Aorta (tissue), 5 donors: ENCODE measurements at regions not wholly inside any gene's neighbourhood (a gene's known extent, or its start where the extent isn't known, plus 50 kb on each side); places are given as distances from the start of the nearest gene placed in this dataset.

Source experiments
- ATAC-seq: fragments of 200-7000 bp; cut with Tn5 transposase; one replicate; pipeline ENCODE4 v1.9.1; 2022; ENCODE audit warnings: moderate library complexity; ENCODE audit not compliant: low FRiP score
- DNase-seq, 2 donors: peaks; one replicate each; pipeline ENCODE4 v3.0.0-alpha.2; 2020
- H3K27ac ChIP-seq, 2 donors: one replicate each; pipeline ENCODE4 v1.5.1; 2013; ENCODE audit warnings: low read length in 2 of 2, mild to moderate bottlenecking in 2 of 2, moderate library complexity in 2 of 2, control low read depth in 1 of 2, inconsistent platforms in 1 of 2, low read depth in 1 of 2
- H3K27me3 ChIP-seq, 2 donors: one replicate each; pipeline ENCODE4 v1.6.1; 2013; ENCODE audit warnings: control low read depth in 1 of 2, low read length in 1 of 2, mild to moderate bottlenecking in 1 of 2, moderate library complexity in 1 of 2; ENCODE audit not compliant: insufficient read depth in 2 of 2, control insufficient read depth in 1 of 2
- H3K36me3 ChIP-seq, 2 donors: one replicate each; pipeline ENCODE4 v1.6.1; 2013; ENCODE audit warnings: control low read depth in 1 of 2, low read length in 1 of 2, mild to moderate bottlenecking in 1 of 2; ENCODE audit not compliant: insufficient read depth in 2 of 2, control insufficient read depth in 1 of 2
- H3K4me1 ChIP-seq, 2 donors: one replicate each; pipeline ENCODE4 v1.6.1; 2013; ENCODE audit warnings: low read length in 2 of 2, control low read depth in 1 of 2, mild to moderate bottlenecking in 1 of 2, moderate library complexity in 1 of 2; ENCODE audit not compliant: insufficient read depth in 2 of 2, control insufficient read depth in 1 of 2
- H3K4me3 ChIP-seq, 2 donors: one replicate each; pipeline ENCODE4 v1.5.1; 2013; ENCODE audit warnings: low read length in 2 of 2, control low read depth in 1 of 2, mild to moderate bottlenecking in 1 of 2
- H3K9me3 ChIP-seq: one replicate; pipeline ENCODE4 v1.6.1; 2013; ENCODE audit warnings: mild to moderate bottlenecking, low read length; ENCODE audit not compliant: control insufficient read depth
- WGBS, 2 donors: extraction: QIAGEN DNeasy Blood & Tissue Kit; methylation state at CpG; one replicate each; pipeline ENCODE4 v1.1.7; 2013; 5-methylcytosine and 5-hydroxymethylcytosine counted together
- intact Hi-C, 2 donors: fragments of 100-400 bp; cut with DNase I; formaldehyde crosslinking; loops; one replicate each; pipeline versions ENCODE4 v1.14.2 to v1.15.0; 2022
- donor health status: healthy with polysubstance abuse.
- donor health status: Bipolar disorder and iron deficiency.
- donor health status: DM: no; HTN: no; CAD: no.
- donor health status: DM: no; HTN: no; CAD: no.
- donor health status: DM: yes; HTN: yes; CAD: no.

DNA sequence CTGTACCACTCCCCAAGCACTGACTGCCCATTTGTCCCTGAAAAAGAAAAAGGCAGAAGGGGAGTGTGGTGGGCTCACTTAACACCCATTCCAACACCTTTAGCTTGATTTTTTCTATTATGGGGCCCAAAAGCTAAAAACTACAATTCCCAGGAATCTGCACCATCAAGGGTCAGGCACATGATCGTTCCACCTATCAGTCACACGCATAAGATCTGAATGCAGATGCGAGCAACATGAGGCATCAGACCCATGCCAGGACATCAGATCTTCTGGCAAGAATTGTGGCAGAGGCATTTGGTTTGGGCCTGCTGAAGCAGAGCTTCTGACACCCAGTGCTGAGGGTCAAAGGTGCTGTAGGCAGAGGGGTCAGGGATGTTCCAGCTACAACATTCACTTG, 595.9 kb downstream of the BCOR start:
- intact Hi-C loops: no loop called here
- no peaks in the 10 kb centered on the region for H3K4me1 ChIP-seq
- DNase-seq (no peak), ATAC-seq (no peak)
- H3K4me3 ChIP-seq: no peak overlapping the region
- no peaks in the 10 kb centered on the region for H3K27me3 ChIP-seq
- H3K9me3 ChIP-seq: no peaks in the 10 kb centered on the region
- H3K36me3 ChIP-seq: no peaks in the 10 kb centered on the region
- WGBS, 2 donors: 84 to 95% methylated on average over 3 of the region's 3 CpGs
- H3K27ac ChIP-seq: no peak overlapping the region

DNA sequence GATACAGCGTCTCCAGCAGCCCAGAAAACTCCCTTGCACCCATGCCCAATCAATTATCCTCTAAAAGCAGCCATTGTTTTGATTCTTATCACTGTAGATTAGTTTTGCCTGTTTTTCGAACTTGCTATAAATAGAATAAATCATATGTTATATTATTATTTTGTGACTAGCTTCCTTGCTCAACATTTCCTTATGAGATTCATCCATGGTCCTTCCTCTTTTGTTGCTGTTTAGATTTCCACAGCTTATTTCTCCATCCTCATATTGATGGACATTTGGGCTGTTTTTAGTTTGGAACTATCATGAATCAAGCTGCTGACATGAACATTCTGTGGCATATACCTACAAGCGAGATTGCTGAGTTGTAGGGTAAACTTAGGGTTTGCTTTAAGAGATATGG, 595.3 kb downstream of the BCOR start:
- no peaks in the 10 kb centered on the region for H3K36me3 ChIP-seq
- WGBS, 2 donors: 72 to 93% methylated on average over 3 of the region's 3 CpGs

GRCh38 chrX:39504227-39504626, 593.5 kb downstream of the BCOR start:
- Histone ChIP-seq H3K4me3 (no peak overlapping the region), H3K4me1 (no peaks in the 10 kb centered on the region), H3K27ac (no peak overlapping the region), H3K27me3 (no peaks in the 10 kb centered on the region), H3K9me3 (no peaks in the 10 kb centered on the region), H3K36me3 (no peaks in the 10 kb centered on the region)
- intact Hi-C loops: no loop called here
- ATAC-seq (no peak), DNase-seq (no peak)
- WGBS, 2 donors: 47 to 51% methylated on average over 2 of the region's 2 CpGs

More for the DNA sequence above, 595.3 kb downstream of the BCOR start:
- intact Hi-C loops: no loop called here
- H3K9me3 ChIP-seq: no peaks in the 10 kb centered on the region
- no peak overlapping the region for H3K27ac ChIP-seq
- H3K27me3 ChIP-seq: no peaks in the 10 kb centered on the region
- no peak overlapping the region for H3K4me3 ChIP-seq
- no peak for ATAC-seq
- DNase-seq: no peak
- no peaks in the 10 kb centered on the region for H3K4me1 ChIP-seq

- DNase-seq: no peak
- H3K4me1 ChIP-seq: no peaks in the 10 kb centered on the region
- peaks cover 4% of the 10 kb centered on the region for H3K9me3 ChIP-seq
- no peak overlapping the region for H3K4me3 ChIP-seq
- intact Hi-C loops: no loop called here
- H3K27me3 ChIP-seq: no peaks in the 10 kb centered on the region
- no peaks in the 10 kb centered on the region for H3K36me3 ChIP-seq
- 58 to 59% methylated on average over 5 of the region's 5 CpGs for WGBS, 2 donors
- no peak for ATAC-seq
- H3K27ac ChIP-seq: no peak overlapping the region
Measured at GRCh38 chrX:39504850-39505259, 592.9 kb downstream of the BCOR start.

- Histone ChIP-seq H3K36me3 (no peaks in the 10 kb centered on the region), H3K4me3 (no peak overlapping the region), H3K27me3 (no peaks in the 10 kb centered on the region), H3K4me1 (no peaks in the 10 kb centered on the region), H3K9me3 (peaks cover 4% of the 10 kb centered on the region), H3K27ac (no peak overlapping the region)
- ATAC-seq (no peak), DNase-seq (no peak)
- intact Hi-C loops: no loop called here
- 81 to 97% methylated on average over 9 of the region's 9 CpGs for WGBS, 2 donors
Measured at GRCh38 chrX:39506131-39506530, 591.6 kb downstream of the BCOR start.

GRCh38 chrX:39507034-39507433, 590.7 kb downstream of the BCOR start:
- intact Hi-C loops: no loop called here
- 79 to 94% methylated on average over 8 of the region's 8 CpGs for WGBS, 2 donors
- Histone ChIP-seq H3K4me1 (no peaks in the 10 kb centered on the region), H3K27me3 (no peaks in the 10 kb centered on the region), H3K27ac (no peak overlapping the region), H3K9me3 (peaks cover 4% of the 10 kb centered on the region), H3K36me3 (no peaks in the 10 kb centered on the region), H3K4me3 (no peak overlapping the region)
- DNase-seq (no peak), ATAC-seq (no peak)

GRCh38 chrX:39507617-39508299, 590.0 kb downstream of the BCOR start:
- no peak overlapping the region for H3K27ac ChIP-seq
- no peaks in the 10 kb centered on the region for H3K27me3 ChIP-seq
- peaks cover 4% of the 10 kb centered on the region for H3K9me3 ChIP-seq
- H3K36me3 ChIP-seq: no peaks in the 10 kb centered on the region
- H3K4me3 ChIP-seq: no peak overlapping the region
- ATAC-seq (no peak), DNase-seq (no peak)
- 83 to 92% methylated on average over 4 of the region's 4 CpGs for WGBS, 2 donors
- intact Hi-C loops: no loop called here
- no peaks in the 10 kb centered on the region for H3K4me1 ChIP-seq

GRCh38 chrX:39508300-39508692, 589.5 kb downstream of the BCOR start:
- ATAC-seq: no peak
- intact Hi-C loops: no loop called here
- no peaks in the 10 kb centered on the region for H3K4me1 ChIP-seq
- no peaks in the 10 kb centered on the region for H3K27me3 ChIP-seq
- H3K36me3 ChIP-seq: no peaks in the 10 kb centered on the region
- H3K9me3 ChIP-seq: peaks cover 4% of the 10 kb centered on the region
- H3K27ac ChIP-seq: no peak overlapping the region
- WGBS, 2 donors: 86 to 96% methylated on average over 4 of the region's 4 CpGs
- DNase-seq: no peak
- no peak overlapping the region for H3K4me3 ChIP-seq

DNA sequence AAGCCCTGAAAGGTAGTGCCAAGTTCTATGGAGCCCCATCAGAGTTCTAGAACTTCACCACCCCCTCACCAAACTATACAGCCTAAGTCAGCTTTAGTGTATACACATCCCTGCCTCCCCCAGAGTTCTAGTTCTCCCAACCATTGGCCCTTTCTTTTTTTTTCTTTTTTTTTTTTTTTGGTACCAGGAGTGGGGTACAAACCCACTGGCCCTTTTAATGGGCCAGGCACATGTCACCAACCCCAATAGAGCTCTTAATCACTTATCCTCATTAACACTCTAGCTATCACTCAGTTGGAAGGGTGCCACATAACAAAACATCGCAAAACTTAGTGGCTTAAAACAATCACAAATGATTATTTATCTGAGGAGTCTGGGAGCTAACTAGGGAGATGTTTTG, 588.6 kb downstream of the BCOR start:
- H3K9me3 ChIP-seq: peaks cover 4% of the 10 kb centered on the region
- H3K36me3 ChIP-seq: no peaks in the 10 kb centered on the region
- WGBS, 2 donors: 78 to 93% methylated on average over 1 of the region's 1 CpG
- no peak for DNase-seq
- no peak overlapping the region for H3K27ac ChIP-seq
- H3K4me1 ChIP-seq: no peaks in the 10 kb centered on the region
- no peak for ATAC-seq
- H3K27me3 ChIP-seq: no peaks in the 10 kb centered on the region
- no peak overlapping the region for H3K4me3 ChIP-seq
- intact Hi-C loops: no loop called here
